ENCODE measurements at regions not wholly inside any gene's neighbourhood (a gene's known extent, or its start where the extent isn't known, plus 50 kb on each side); places are given as distances from the start of the nearest gene placed in this dataset.

- Histone ChIP-seq H3K27ac (ENCODE audit: low read depth, low read length) (no peak overlapping the region), H3K36me3 (ENCODE audit: control insufficient read depth in 1 of 2, insufficient read depth in 2 of 2, low read length in 2 of 2) (no peaks in the 10 kb centered on the region), H3K79me2 (ENCODE audit: insufficient read depth, low read length) (no peaks in the 10 kb centered on the region), H3K9me2 (ENCODE audit: insufficient read depth) (no peaks in the 10 kb centered on the region), H3K9ac (ENCODE audit: low read length) (no peak overlapping the region), H4K20me1 (ENCODE audit: insufficient read depth) (no peaks in the 10 kb centered on the region), H3K9me3 (ENCODE audit: control insufficient read depth in 1 of 2, insufficient read depth in 1 of 2, low read depth in 1 of 2, low read length in 2 of 2) (no peaks in the 10 kb centered on the region), H2AFZ (ENCODE audit: low read depth, low read length, poor library complexity, severe bottlenecking) (no peak overlapping the region), H3K4me2 (ENCODE audit: low read length) (no peak overlapping the region), H3K4me3 (replicated peaks in 1 of 2; ENCODE audit: low read depth in 1 of 2, low read length in 2 of 2) (no peak overlapping the region), H3K27me3 (ENCODE audit: insufficient read depth, low read length) (no peaks in the 10 kb centered on the region), H3K4me1 (ENCODE audit: control insufficient read depth in 1 of 2, insufficient read depth in 2 of 2, low read length in 2 of 2) (no peaks in the 10 kb centered on the region; a peak in 1 of 4 replicates)
- BruUV-seq (replicated peaks), result no TSS peak
- DNase-seq (ENCODE audit: low read depth, low spot score), result no peak
- CTCF ChIA-PET, result no interaction called here
- ATAC-seq, result no peak
- intact Hi-C loops (cut with micrococcal nuclease), result no loop called here
- TF ChIP-seq POLR2A (IDR thresholded peaks at IDR 0.05; ENCODE audit: borderline replicate concordance, extremely low read depth, insufficient read depth, insufficient read length) (no peak), POLR2AphosphoS5 (IDR thresholded peaks at IDR 0.05; ENCODE audit: low read depth, low read length) (no peak), CEBPB (IDR thresholded peaks at IDR 0.05; ENCODE audit: low read depth) (no peak), JUND (IDR thresholded peaks at IDR 0.05) (no peak)
- POLR2A ChIA-PET, result no interaction called here
- RAD21 ChIA-PET (ENCODE audit: low non-redundant PET in 1 of 2, low total read pairs in 2 of 2, uncharacterized antibody in 2 of 2, unreplicated experiment in 2 of 2), result no interaction called here
These were observed 171.1 kb upstream of the JARID2 start for GRCh38 chr6:15074806-15075205.

- ChIA-PET CTCF (no interaction called here), POLR2A (no interaction called here), RAD21 (ENCODE audit: low non-redundant PET in 1 of 2, low total read pairs in 2 of 2, uncharacterized antibody in 2 of 2, unreplicated experiment in 2 of 2) (no interaction called here)
- Histone ChIP-seq H3K27ac (ENCODE audit: low read depth, low read length) (no peak overlapping the region), H3K36me3 (ENCODE audit: control insufficient read depth in 1 of 2, insufficient read depth in 2 of 2, low read length in 2 of 2) (no peaks in the 10 kb centered on the region), H3K4me3 (replicated peaks in 1 of 2; ENCODE audit: low read depth in 1 of 2, low read length in 2 of 2) (no peak overlapping the region), H3K27me3 (ENCODE audit: insufficient read depth, low read length) (no peaks in the 10 kb centered on the region), H3K9ac (ENCODE audit: low read length) (no peak overlapping the region), H2AFZ (ENCODE audit: low read depth, low read length, poor library complexity, severe bottlenecking) (no peak overlapping the region), H3K4me1 (ENCODE audit: control insufficient read depth in 1 of 2, insufficient read depth in 2 of 2, low read length in 2 of 2) (no peaks in the 10 kb centered on the region; a peak in 1 of 4 replicates), H3K9me3 (ENCODE audit: control insufficient read depth in 1 of 2, insufficient read depth in 1 of 2, low read depth in 1 of 2, low read length in 2 of 2) (no peaks in the 10 kb centered on the region), H4K20me1 (ENCODE audit: insufficient read depth) (no peaks in the 10 kb centered on the region), H3K4me2 (ENCODE audit: low read length) (no peak overlapping the region), H3K79me2 (ENCODE audit: insufficient read depth, low read length) (no peaks in the 10 kb centered on the region), H3K9me2 (ENCODE audit: insufficient read depth) (no peaks in the 10 kb centered on the region)
- intact Hi-C loops (cut with micrococcal nuclease), result no loop called here
- TF ChIP-seq MAX (IDR thresholded peaks at IDR 0.05), result no peak
- no peak for TF ChIP-seq SRF (IDR thresholded peaks at IDR 0.05; ENCODE audit: low read depth)
- TF ChIP-seq POLR2AphosphoS5 (IDR thresholded peaks at IDR 0.05; ENCODE audit: low read depth, low read length), result no peak
- no peak for TF ChIP-seq CEBPB (IDR thresholded peaks at IDR 0.05; ENCODE audit: low read depth)
- no peak for TF ChIP-seq SIN3A (IDR thresholded peaks at IDR 0.05; ENCODE audit: low read depth)
- no peak for TF ChIP-seq CBX3 (IDR thresholded peaks at IDR 0.05; ENCODE audit: low read depth)
- TF ChIP-seq ZNF274 (IDR thresholded peaks at IDR 0.05; ENCODE audit: low read depth, low read length), result no peak
- no peak for TF ChIP-seq POLR2A (IDR thresholded peaks at IDR 0.05; ENCODE audit: borderline replicate concordance, extremely low read depth, insufficient read depth, insufficient read length)
- TF ChIP-seq SP1 (IDR thresholded peaks at IDR 0.05; ENCODE audit: low read depth), result no peak
- TF ChIP-seq RAD21 (IDR thresholded peaks at IDR 0.05; ENCODE audit: low read depth), result no peak
- TF ChIP-seq EZH2phosphoT487 (IDR thresholded peaks at IDR 0.05; ENCODE audit: borderline replicate concordance), result no peak
- BruUV-seq (replicated peaks), result no TSS peak
- DNase-seq (ENCODE audit: low read depth, low spot score) (no peak), ATAC-seq (no peak)
These were observed 169.3 kb upstream of the JARID2 start for GRCh38 chr6:15076565-15076964.

All from HCT116 (cell line).